K562 (cell line): ENCODE measurements at regions not wholly inside any gene's neighbourhood (a gene's known extent, or its start where the extent isn't known, plus 50 kb on each side); places are given as distances from the start of the nearest gene placed in this dataset.

ENCODE experiments used
- ATAC-seq: fragments of 200-7000 bp; cut with Tn5 transposase; 3 replicates; pipeline ENCODE4 v1.9.1; 2020; ENCODE audit warnings: moderate library complexity
- BruUV-seq: library from RNA; stranded (reverse); fragments of 400-500 nt; replicated peaks from 2 replicates; lab custom pipeline; 2021; lab: Mats Ljungman, UMichigan
- CTCF ChIA-PET: fragments of 300-600 bp; formaldehyde crosslinking; extraction: SDS; loops from one replicate; lab custom pipeline; 2021; ENCODE audit warnings: low intra/inter-chr PET ratio; lab: Yijun Ruan, JAX
- POLR2A ChIA-PET: fragments of 300-600, 350-650 bp; sonication (Branson Sonifier 250); formaldehyde crosslinking; extraction: SDS; loops from one replicate; lab custom pipeline; 2021; ENCODE audit warnings: antibody characterized with exemption, inconsistent platforms; lab: Yijun Ruan, JAX
- DNase-seq, 4 experiments: peaks; one replicate each; pipeline versions ENCODE4 v3.0.0 to v3.0.0-alpha.2; 2011 to 2018; ENCODE audit warnings: low spot score in 3 of 4, mixed read lengths in 3 of 4; ENCODE audit errors: extremely low read depth in 1 of 4
- FAIRE-seq: peaks from 2 replicates; lab custom pipeline; 2011; peaks lifted over from hg19 to GRCh38; lab: Jason Lieb, UNC
- H2AFZ ChIP-seq: 2 replicates; pipeline ENCODE4 v1.6.0; 2011; ENCODE audit warnings: low read depth, low read length, control low read depth, inconsistent platforms
- H3K27ac ChIP-seq: fragments of 200-600 bp; 3 replicates; pipeline ENCODE4 v1.8.0; 2011; ENCODE audit warnings: low read depth, mild to moderate bottlenecking, control low read depth, inconsistent platforms, low read length, moderate library complexity, mixed read lengths; ENCODE audit errors: extremely low read depth
- H3K27me3 ChIP-seq, 2 experiments: fragments of 300-600 bp in 1 of 2; 2 replicates in 1 of 2; 3 replicates in 1 of 2; pipeline versions ENCODE4 v1.6.0 to v1.8.0; 2011; ENCODE audit warnings: inconsistent platforms in 2 of 2, low read length in 2 of 2, mild to moderate bottlenecking in 1 of 2, mixed read lengths in 1 of 2, moderate library complexity in 1 of 2; ENCODE audit not compliant: control insufficient read depth in 2 of 2, insufficient read depth in 2 of 2
- H3K36me3 ChIP-seq: fragments of 300-600 bp; 3 replicates; pipeline ENCODE4 v1.8.0; 2011; ENCODE audit warnings: mild to moderate bottlenecking, low read length, inconsistent platforms; ENCODE audit not compliant: control insufficient read depth, insufficient read depth
- H3K4me1 ChIP-seq, 2 experiments: fragments of 200-600 bp in 1 of 2; replicated peaks in 1 of 2; 2 replicates in 1 of 2; 3 replicates in 1 of 2; pipeline versions ENCODE4 v1.5.1 to v1.8.0; 2011; ENCODE audit warnings: inconsistent platforms in 2 of 2, low read length in 2 of 2, mild to moderate bottlenecking in 1 of 2, mixed read lengths in 1 of 2, moderate library complexity in 1 of 2; ENCODE audit not compliant: control insufficient read depth in 2 of 2, insufficient read depth in 2 of 2
- H3K4me2 ChIP-seq: 2 replicates; pipeline ENCODE4 v1.6.1; 2011; ENCODE audit warnings: low read length, control low read depth, inconsistent platforms, mixed read lengths; ENCODE audit not compliant: insufficient read depth
- H3K4me3 ChIP-seq: fragments of 200-600 bp; sonication (generic), shearing (Covaris generic); 2 replicates; pipeline ENCODE4 v1.5.1; 2016; ENCODE audit warnings: control low read depth, inconsistent platforms
- H3K79me2 ChIP-seq: fragments of 200-600 bp; 3 replicates; pipeline ENCODE4 v1.8.0; 2011; ENCODE audit warnings: low read length, inconsistent platforms; ENCODE audit not compliant: control insufficient read depth, insufficient read depth
- H3K9ac ChIP-seq, 2 experiments: 2 replicates each; pipeline versions ENCODE4 v1.6.0 to v1.6.1; 2011; ENCODE audit warnings: low read depth in 2 of 2, low read length in 2 of 2, control low read depth in 1 of 2, inconsistent platforms in 1 of 2, mild to moderate bottlenecking in 1 of 2, mixed read lengths in 1 of 2; ENCODE audit not compliant: insufficient read depth in 1 of 2
- H3K9me1 ChIP-seq: one replicate; pipeline ENCODE4 v1.6.0; 2011; ENCODE audit warnings: inconsistent platforms, mild to moderate bottlenecking, low read length, moderate library complexity; ENCODE audit not compliant: control insufficient read depth, insufficient read depth
- H3K9me3 ChIP-seq: replicated peaks from 2 replicates; pipeline ENCODE4 v1.5.1; 2011; ENCODE audit warnings: low read depth, low read length, inconsistent platforms; ENCODE audit not compliant: control insufficient read depth, insufficient read depth
- H4K20me1 ChIP-seq: replicated peaks from 2 replicates; pipeline ENCODE4 v1.6.1; 2011; ENCODE audit warnings: low read length, inconsistent platforms, mixed read lengths; ENCODE audit not compliant: control insufficient read depth, insufficient read depth
- ARNT ChIP-seq, 2 experiments: fragments of 450-650 bp; IDR thresholded peaks; 2 replicates each; pipeline ENCODE4 v1.6.1; 2016; ENCODE audit warnings: mild to moderate bottlenecking in 1 of 2
- KDM2B ChIP-seq: fragments of 250-450 bp; sonication (Bioruptor Pico); IDR thresholded peaks from 2 replicates; pipeline ENCODE4 v1.8.0; 2021; ENCODE audit warnings: mild to moderate bottlenecking, moderate library complexity
- MCM5 ChIP-seq: fragments of 450-650 bp; IDR thresholded peaks from 2 replicates; pipeline ENCODE4 v1.6.1; 2016; ENCODE audit warnings: low read depth
- MTF1 ChIP-seq: fragments of 250-450 bp; sonication (Bioruptor Pico); IDR thresholded peaks from 2 replicates; pipeline ENCODE4 v1.9.0; 2021; ENCODE audit warnings: moderate library complexity, mild to moderate bottlenecking, inconsistent platforms, borderline replicate concordance
- MXD1 ChIP-seq: fragments of 250-450 bp; sonication (Bioruptor Pico); IDR thresholded peaks from 2 replicates; pipeline ENCODE4 v1.8.0; 2021; ENCODE audit warnings: borderline replicate concordance, mild to moderate bottlenecking, moderate library complexity; ENCODE audit not compliant: poor library complexity, severe bottlenecking
- NBN ChIP-seq: fragments of 450-650 bp; IDR thresholded peaks from 2 replicates; pipeline ENCODE4 v1.6.1; 2016; ENCODE audit warnings: low read depth, mild to moderate bottlenecking
- PTRF ChIP-seq: fragments of 450-650 bp; IDR thresholded peaks from 2 replicates; pipeline ENCODE4 v1.6.1; 2016; ENCODE audit warnings: mild to moderate bottlenecking, missing genetic modification characterization, missing compliant biosample characterization
- RBM14 ChIP-seq: fragments of 200-400 bp; formaldehyde crosslinking; IDR thresholded peaks from 2 replicates; pipeline ENCODE4 v1.6.1; 2018; ENCODE audit warnings: low read depth, mild to moderate bottlenecking, low read length, moderate library complexity, borderline replicate concordance; ENCODE audit not compliant: insufficient read depth
- SREBF2 ChIP-seq: sonication (generic); formaldehyde crosslinking; IDR thresholded peaks from 2 replicates; pipeline ENCODE4 v1.4.0; 2020; ENCODE audit warnings: mild to moderate bottlenecking, missing genetic modification reagents
- ZNF165 ChIP-seq: fragments of 250-450 bp; sonication (Bioruptor Pico); IDR thresholded peaks from 2 replicates; pipeline ENCODE4 v1.4.0; 2020; ENCODE audit warnings: borderline replicate concordance
- ZNF311 ChIP-seq: fragments of 250-450 bp; sonication (Bioruptor Pico); IDR thresholded peaks from 2 replicates; pipeline ENCODE4 v1.4.0; 2020; ENCODE audit warnings: mild to moderate bottlenecking, moderate library complexity
- WGBS: fragments of 100-300 bp; shearing (Covaris generic); methylation state at CpG from one replicate; pipeline ENCODE4 v1.1.6; 2016; ENCODE audit warnings: low coverage, mixed read lengths; ENCODE audit not compliant: insufficient coverage; ENCODE audit errors: missing lambda C conversion rate; 5-methylcytosine and 5-hydroxymethylcytosine counted together
- in situ Hi-C: fragments of 300-500 bp; cut with MboI; formaldehyde crosslinking; loops from 4 replicates; pipeline ENCODE4 v1.15.0; 2018; ENCODE audit warnings: inconsistent platforms, mixed read lengths
- intact Hi-C: fragments of 100-400 bp; cut with micrococcal nuclease; formaldehyde crosslinking; loops from 2 replicates; pipeline ENCODE4 v1.14.2; 2022

- TF ChIP-seq MTF1 (CRISPR knock-in tag) (no peak), NBN (no peak), PTRF (tag) (no peak)
Observed at GRCh38 chr6:76420094-76420493, 347.6 kb upstream of the IMPG1 start (continued).

GRCh38 chr6:76418560-76419223 lies 346.2 kb upstream of the IMPG1 start:
- ChIA-PET CTCF (no interaction called here), POLR2A (no interaction called here)

More at GRCh38 chr6:76418560-76419223, 346.2 kb upstream of the IMPG1 start:
- no peak overlapping the region for H3K4me3 ChIP-seq
- BruUV-seq, result no TSS peak
- H3K27ac ChIP-seq, result no peak overlapping the region
- no peak overlapping the region for H3K9ac ChIP-seq
- H3K36me3 ChIP-seq, result no peaks in the 10 kb centered on the region
- no peaks in the 10 kb centered on the region for H3K4me1 ChIP-seq
- FAIRE-seq, result no peak
- no peaks in the 10 kb centered on the region for H3K27me3 ChIP-seq
- no peak for ATAC-seq
- intact Hi-C loops, result no loop called here
- no peaks in the 10 kb centered on the region for H4K20me1 ChIP-seq
- no peaks in the 10 kb centered on the region for H3K9me1 ChIP-seq
- H2AFZ ChIP-seq, result no peak overlapping the region
- H3K9me3 ChIP-seq, result no peaks in the 10 kb centered on the region
- no peak for DNase-seq
- H3K79me2 ChIP-seq, result no peaks in the 10 kb centered on the region
- TF ChIP-seq RBM14, result no peak
- no peak for TF ChIP-seq ZNF165 (CRISPR knock-in tag)
- no peak for TF ChIP-seq KDM2B (CRISPR knock-in tag)
- TF ChIP-seq ZNF311 (CRISPR knock-in tag), result no peak
- no peak for TF ChIP-seq ARNT (IDR thresholded peaks at IDR 0.05)
- TF ChIP-seq MCM5, result no peak
- TF ChIP-seq MXD1 (CRISPR knock-in tag), result no peak
- no peak for TF ChIP-seq SREBF2 (CRISPR knock-in tag)
- TF ChIP-seq, all 486 proteins: peak for 0
- in situ Hi-C loops, result no loop called here
- WGBS, result 0% methylated on average over 3 of the region's 3 CpGs
- H3K4me2 ChIP-seq, result no peak overlapping the region
